SK-N-MC (cell line): ENCODE measurements at regions not wholly inside any gene's neighbourhood (a gene's known extent, or its start where the extent isn't known, plus 50 kb on each side); places are given as distances from the start of the nearest gene placed in this dataset.

ENCODE experiments used
- EZH2 ChIP-seq: fragments of 200-600 bp; sonication (generic); IDR thresholded peaks from one replicate; pipeline ENCODE4 v1.6.1; 2017; ENCODE audit warnings: antibody characterized with exemption
- FOXP2 ChIP-seq: optimal IDR thresholded peaks from 2 replicates; pipeline ENCODE3; 2011; ENCODE audit warnings: mild to moderate bottlenecking, moderate library complexity; ENCODE audit not compliant: insufficient read depth; ENCODE audit errors: extremely low read length, control extremely low read depth
- POLR2AphosphoS5 ChIP-seq: IDR thresholded peaks from 2 replicates; pipeline ENCODE4 v1.6.1; 2012; ENCODE audit warnings: mild to moderate bottlenecking, low read depth, low read length, borderline replicate concordance

- TF ChIP-seq EZH2: no peak
- TF ChIP-seq POLR2AphosphoS5: no peak
- no peak for TF ChIP-seq FOXP2
Measured at GRCh38 chr13:19345916-19346422, 164.3 kb upstream of the TUBA3C start.
